Lung (tissue), 11 donors: ENCODE measurements at regions not wholly inside any gene's neighbourhood (a gene's known extent, or its start where the extent isn't known, plus 50 kb on each side); places are given as distances from the start of the nearest gene placed in this dataset.

Experiments
- ATAC-seq: fragments of 200-7000 bp; cut with Tn5 transposase; one replicate; pipeline ENCODE4 v1.9.1; 2020; ENCODE audit warnings: moderate number of reproducible peaks; ENCODE audit not compliant: insufficient read depth, low FRiP score
- DNase-seq, 3 donors: peaks; one replicate each; pipeline ENCODE4 v3.0.0-alpha.2; 2013 to 2017
- H3K27ac ChIP-seq, 2 donors: one replicate each; pipeline ENCODE4 v1.5.1; 2013; ENCODE audit warnings: mild to moderate bottlenecking in 2 of 2, moderate library complexity in 2 of 2, control low read depth in 1 of 2, inconsistent platforms in 1 of 2, low read depth in 1 of 2, low read length in 1 of 2
- H3K27me3 ChIP-seq, 3 donors: one replicate each; pipeline ENCODE4 v1.5.1; 2013; ENCODE audit warnings: low read length in 2 of 3; ENCODE audit not compliant: control insufficient read depth in 3 of 3, insufficient read depth in 3 of 3
- H3K36me3 ChIP-seq, 4 donors: one replicate each; pipeline ENCODE4 v1.5.1; 2013; ENCODE audit warnings: low read length in 4 of 4, mild to moderate bottlenecking in 1 of 4, moderate library complexity in 1 of 4; ENCODE audit not compliant: control insufficient read depth in 4 of 4, insufficient read depth in 4 of 4
- H3K4me1 ChIP-seq, 5 donors: one replicate each; pipeline ENCODE4 v1.5.1; 2013; ENCODE audit warnings: low read length in 5 of 5, mild to moderate bottlenecking in 2 of 5, moderate library complexity in 1 of 5; ENCODE audit not compliant: control insufficient read depth in 5 of 5, insufficient read depth in 5 of 5
- H3K4me3 ChIP-seq: one replicate; pipeline ENCODE4 v1.5.1; 2013; ENCODE audit warnings: mild to moderate bottlenecking, control low read depth, moderate library complexity
- H3K9ac ChIP-seq, 2 donors: one replicate each; pipeline ENCODE4 v1.5.1; 2013; ENCODE audit warnings: low read length in 2 of 2, control low read depth in 1 of 2; ENCODE audit not compliant: insufficient read depth in 1 of 2
- H3K9me3 ChIP-seq, 4 donors: one replicate each; pipeline ENCODE4 v1.5.1; 2013; ENCODE audit warnings: low read length in 3 of 4, mild to moderate bottlenecking in 1 of 4, moderate library complexity in 1 of 4; ENCODE audit not compliant: control insufficient read depth in 4 of 4, insufficient read depth in 3 of 4
- WGBS, 2 donors: extraction: QIAGEN DNeasy Blood & Tissue Kit; methylation state at CpG; one replicate each; pipeline ENCODE4 v1.1.7; 2013; 5-methylcytosine and 5-hydroxymethylcytosine counted together
- TF ChIP-seq, protein P1 (sequence below): IDR thresholded peaks from 2 replicates; pipeline ENCODE4 v1.5.1; 2012; ENCODE audit warnings: mild to moderate bottlenecking; ENCODE audit errors: control extremely low read depth, extremely low read depth
- donor health status: control.
- donor health status: control.
- donor health status: Bipolar disorder and iron deficiency.
- donor health status: healthy.
- donor health status: DM: yes; HTN: yes; CAD: no.

DNA sequence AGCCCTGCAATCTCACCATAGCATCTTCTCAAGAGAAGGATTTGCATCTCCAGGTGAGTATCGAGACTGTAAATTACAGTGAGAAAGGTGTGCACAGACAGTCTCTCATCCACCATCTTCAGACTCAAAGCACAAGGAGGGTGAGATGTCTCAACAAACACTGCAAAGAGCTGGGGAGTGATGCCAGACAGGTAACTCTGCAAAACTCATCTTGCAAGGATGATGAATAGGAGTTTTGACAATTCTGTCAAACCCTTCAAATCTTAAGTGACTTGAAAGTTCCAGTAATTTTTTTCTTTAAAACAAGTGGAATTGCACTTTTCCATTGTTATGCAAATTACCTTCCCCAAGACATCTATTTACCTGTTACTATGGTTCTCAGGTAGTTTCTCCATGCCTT lies 277.2 kb upstream of the VCX3A start:
- WGBS, 2 donors: 96 to 100% methylated on average over 1 of the region's 1 CpG
- Histone ChIP-seq H3K9ac (no peak overlapping the region), H3K27ac (no peak overlapping the region), H3K4me1 (no peaks in the 10 kb centered on the region), H3K27me3 (peaks cover 0 to 11% (median 2%) of the 10 kb centered on the region in 3 donors), H3K4me3 (no peak overlapping the region), H3K9me3 (no peaks in the 10 kb centered on the region), H3K36me3 (no peaks in the 10 kb centered on the region)
- ATAC-seq (no peak), DNase-seq (no peak)
- TF ChIP-seq, protein P1, sequence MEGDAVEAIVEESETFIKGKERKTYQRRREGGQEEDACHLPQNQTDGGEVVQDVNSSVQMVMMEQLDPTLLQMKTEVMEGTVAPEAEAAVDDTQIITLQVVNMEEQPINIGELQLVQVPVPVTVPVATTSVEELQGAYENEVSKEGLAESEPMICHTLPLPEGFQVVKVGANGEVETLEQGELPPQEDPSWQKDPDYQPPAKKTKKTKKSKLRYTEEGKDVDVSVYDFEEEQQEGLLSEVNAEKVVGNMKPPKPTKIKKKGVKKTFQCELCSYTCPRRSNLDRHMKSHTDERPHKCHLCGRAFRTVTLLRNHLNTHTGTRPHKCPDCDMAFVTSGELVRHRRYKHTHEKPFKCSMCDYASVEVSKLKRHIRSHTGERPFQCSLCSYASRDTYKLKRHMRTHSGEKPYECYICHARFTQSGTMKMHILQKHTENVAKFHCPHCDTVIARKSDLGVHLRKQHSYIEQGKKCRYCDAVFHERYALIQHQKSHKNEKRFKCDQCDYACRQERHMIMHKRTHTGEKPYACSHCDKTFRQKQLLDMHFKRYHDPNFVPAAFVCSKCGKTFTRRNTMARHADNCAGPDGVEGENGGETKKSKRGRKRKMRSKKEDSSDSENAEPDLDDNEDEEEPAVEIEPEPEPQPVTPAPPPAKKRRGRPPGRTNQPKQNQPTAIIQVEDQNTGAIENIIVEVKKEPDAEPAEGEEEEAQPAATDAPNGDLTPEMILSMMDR: no peak

DNA sequence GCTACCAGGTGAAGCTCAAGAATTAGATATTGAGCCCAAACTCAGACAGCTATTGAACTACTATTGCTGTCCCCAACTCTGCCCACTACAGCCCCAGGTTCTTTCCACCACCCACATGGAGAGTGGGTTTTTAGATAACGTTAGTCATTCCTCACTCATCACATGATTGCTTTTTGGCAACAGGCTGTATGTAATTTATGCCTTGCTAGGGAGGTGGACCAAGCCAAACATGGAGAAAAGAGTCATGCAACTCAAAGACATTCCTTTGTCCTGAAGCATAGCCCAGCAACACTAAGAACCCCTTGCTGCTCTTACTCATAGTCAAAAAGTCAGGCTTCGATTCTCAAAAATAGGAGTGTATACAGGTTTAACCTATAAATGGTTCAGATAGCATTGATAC lies 275.9 kb upstream of the VCX3A start:
- WGBS, 2 donors: 87 to 91% methylated on average over 2 of the region's 2 CpGs

DNA sequence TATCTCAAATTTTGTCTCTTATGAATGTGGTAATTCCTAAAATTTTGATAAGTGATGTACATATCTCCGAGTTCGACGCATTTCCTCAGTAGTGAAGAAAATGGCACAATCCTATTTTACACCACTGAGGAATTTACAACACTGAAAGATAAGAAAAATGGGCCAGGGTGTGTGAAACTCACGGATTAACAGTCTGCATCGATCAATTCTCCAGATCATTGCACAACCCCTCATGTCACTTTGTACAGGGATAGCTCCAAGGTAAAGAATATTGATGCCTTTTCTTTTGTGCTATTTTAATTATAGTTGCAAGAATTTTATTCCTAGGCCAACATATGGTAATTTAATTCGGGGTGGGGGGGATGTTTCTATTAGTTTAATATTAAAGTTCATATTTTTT lies 268.7 kb upstream of the VCX3A start:
- WGBS, 2 donors: 88 to 92% methylated on average over 6 of the region's 6 CpGs
- Histone ChIP-seq H3K36me3 (no peaks in the 10 kb centered on the region), H3K4me1 (no peaks in the 10 kb centered on the region), H3K9ac (no peak overlapping the region), H3K27me3 (peaks cover 0 to 15% (median 4%) of the 10 kb centered on the region in 3 donors), H3K27ac (no peak overlapping the region), H3K9me3 (no peaks in the 10 kb centered on the region), H3K4me3 (no peak overlapping the region)
- DNase-seq: no peak
- TF ChIP-seq, protein P1: no peak
- no peak for ATAC-seq

More for the DNA sequence above, 275.9 kb upstream of the VCX3A start:
- TF ChIP-seq, protein P1: no peak
- ATAC-seq (no peak), DNase-seq (no peak)
- Histone ChIP-seq H3K4me3 (no peak overlapping the region), H3K4me1 (no peaks in the 10 kb centered on the region), H3K36me3 (no peaks in the 10 kb centered on the region), H3K27ac (no peak overlapping the region), H3K9ac (no peak overlapping the region), H3K9me3 (no peaks in the 10 kb centered on the region), H3K27me3 (peaks cover 0 to 11% (median 2%) of the 10 kb centered on the region in 3 donors)

DNA sequence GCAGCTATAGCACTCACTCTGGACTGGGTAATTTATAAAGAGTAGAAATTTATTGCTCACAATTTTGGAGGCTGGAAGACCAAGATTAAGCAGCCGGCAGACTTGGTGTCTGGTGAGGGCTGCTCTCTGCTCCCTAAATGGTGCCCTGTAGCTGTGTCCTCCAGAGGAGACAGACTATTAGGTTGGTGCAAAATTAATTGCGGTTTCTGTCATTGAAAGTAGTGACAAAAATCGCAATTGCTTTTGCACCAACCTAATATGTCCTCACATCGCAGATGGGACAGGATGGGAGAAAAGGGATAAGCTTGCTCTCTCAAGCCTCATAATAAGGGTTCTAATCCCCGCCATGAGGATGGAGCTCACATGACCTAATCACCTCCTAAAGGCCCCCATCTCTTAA lies 258.1 kb upstream of the VCX3A start:
- H3K27ac ChIP-seq: no peak overlapping the region
- H3K9me3 ChIP-seq: peaks cover 0 to 2% (median 0%) of the 10 kb centered on the region in 4 donors
- H3K9ac ChIP-seq: no peak overlapping the region
- DNase-seq (no peak), ATAC-seq (no peak)
- no peak overlapping the region for H3K4me3 ChIP-seq
- TF ChIP-seq, protein P1: no peak
- H3K27me3 ChIP-seq: peaks cover 0 to 16% (median 0%) of the 10 kb centered on the region in 3 donors
- H3K36me3 ChIP-seq: no peaks in the 10 kb centered on the region
- no peaks in the 10 kb centered on the region for H3K4me1 ChIP-seq
- WGBS, 2 donors: 91 to 95% methylated on average over 5 of the region's 5 CpGs
